ENCODE measurements at regions not wholly inside any gene's neighbourhood (a gene's known extent, or its start where the extent isn't known, plus 50 kb on each side); places are given as distances from the start of the nearest gene placed in this dataset.

- DNase-seq (ENCODE audit: low spot score) = no peak
Measured at GRCh38 chr3:147939425-147939824, 530.3 kb downstream of the ZIC1 start.

GRCh38 chr3:147939839-147940238, 530.7 kb downstream of the ZIC1 start:
- no peak for DNase-seq (ENCODE audit: low spot score)

DNA sequence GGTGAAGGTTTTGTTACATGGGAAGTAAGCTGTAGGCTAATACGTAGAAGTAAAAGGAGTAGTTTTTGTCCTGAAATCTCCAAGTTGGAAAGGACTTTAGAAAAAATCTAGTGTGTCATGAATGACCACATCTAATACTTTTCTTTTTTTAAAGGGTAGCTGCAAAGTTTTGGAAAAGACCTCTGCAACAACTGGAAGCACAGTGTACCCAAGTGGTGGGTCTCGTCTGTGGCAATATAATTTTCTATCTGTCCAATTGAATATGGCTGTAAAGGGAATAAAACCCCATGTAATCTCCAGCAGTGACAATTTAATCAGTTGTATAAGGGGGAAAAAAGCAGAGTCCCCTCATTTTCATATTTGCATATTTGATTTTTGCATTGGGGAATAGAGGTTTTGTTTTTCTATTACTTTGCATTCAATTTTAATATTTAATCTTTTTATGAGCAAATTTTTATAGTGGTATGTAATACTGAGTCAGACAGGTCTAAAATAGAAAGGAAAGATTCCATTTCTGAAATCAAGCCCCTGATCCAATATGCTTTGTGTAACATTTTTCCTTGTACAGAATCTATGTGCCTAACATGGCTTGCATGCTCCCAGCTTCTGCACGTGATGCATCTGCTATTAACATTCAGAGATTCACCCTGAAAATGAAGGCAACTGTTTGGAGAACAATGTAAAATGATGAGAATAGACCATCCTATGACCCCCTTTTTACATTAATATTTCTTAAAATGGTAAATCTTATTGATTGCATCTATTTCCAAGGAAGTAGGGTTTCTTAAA, 531.4 kb downstream of the ZIC1 start:
- no peak for DNase-seq (ENCODE audit: low spot score)

DNA sequence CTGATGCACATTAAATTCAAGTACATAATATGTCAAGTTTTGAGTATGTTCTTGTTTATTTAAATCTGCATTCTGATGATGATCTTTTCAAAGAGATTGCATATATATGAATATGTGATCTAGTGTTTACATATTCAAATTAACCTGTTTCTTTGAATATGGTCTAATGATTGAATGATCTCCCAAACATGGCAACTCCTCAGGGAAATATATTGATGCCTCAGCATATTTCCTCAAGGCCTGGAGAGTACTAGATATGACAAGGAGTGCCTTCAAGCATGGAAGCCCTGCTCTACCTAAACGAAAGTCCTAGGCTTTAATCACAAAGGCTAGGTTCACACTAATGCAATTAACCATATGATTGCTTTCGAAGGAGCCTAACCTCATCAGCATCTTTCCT, 532.8 kb downstream of the ZIC1 start:
- DNase-seq (ENCODE audit: low spot score) = no peak

GRCh38 chr3:147943265-147943945, 534.2 kb downstream of the ZIC1 start:
- DNase-seq (ENCODE audit: low spot score) = peak; percentile 60

DNA sequence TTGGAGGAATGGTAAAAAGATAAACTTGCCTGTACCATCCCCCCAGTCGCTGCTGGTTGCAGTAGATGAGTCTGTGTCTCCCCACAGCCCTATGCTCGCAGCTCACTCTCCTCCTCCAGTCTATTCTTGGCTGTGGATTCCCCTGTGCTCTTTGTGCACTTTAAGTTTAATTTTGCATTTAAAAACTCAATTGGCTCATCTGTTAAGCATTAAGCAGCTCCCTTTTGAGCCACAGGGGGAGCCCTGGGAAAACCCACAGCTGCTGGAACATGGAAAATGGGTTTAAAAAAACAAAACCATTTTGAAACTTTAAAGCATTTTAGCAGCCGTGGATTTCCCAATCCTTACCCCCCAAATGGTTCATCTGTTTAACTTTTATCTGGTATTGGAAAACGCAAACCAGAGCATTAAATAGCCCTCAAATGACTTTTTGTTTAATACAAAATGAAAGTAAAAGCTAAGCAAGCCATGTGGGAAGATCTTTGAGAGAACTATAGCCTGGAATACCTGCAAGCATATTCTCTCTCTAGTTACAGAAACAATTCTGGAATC, 536.9 kb downstream of the ZIC1 start:
- DNase-seq (ENCODE audit: low spot score) = peak; percentile 81

GRCh38 chr3:147956615-147957014, 547.5 kb downstream of the ZIC1 start:
- no peak for DNase-seq (ENCODE audit: low spot score)

GRCh38 chr3:147958754-147959153, 549.6 kb downstream of the ZIC1 start:
- no peak for DNase-seq (ENCODE audit: low spot score)

DNA sequence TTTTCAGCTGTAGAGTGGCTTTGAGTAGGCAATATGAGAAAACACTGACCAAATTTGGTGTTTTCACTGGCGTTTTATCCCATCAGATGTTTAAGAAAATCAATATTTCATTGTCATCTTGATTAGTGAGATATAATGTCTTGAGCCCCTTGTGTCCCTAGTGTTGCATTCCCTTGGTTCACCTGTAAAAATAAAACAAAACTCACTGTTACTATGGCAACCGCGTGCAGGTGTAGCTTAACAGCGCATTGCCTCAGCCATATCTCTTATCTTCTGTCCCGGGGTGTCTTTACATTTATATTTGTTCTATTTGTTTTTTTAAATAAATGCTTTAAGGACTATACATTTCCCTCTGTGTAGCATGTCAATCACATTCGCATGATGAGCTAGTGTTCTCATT, 551.6 kb downstream of the ZIC1 start:
- no peak for DNase-seq (ENCODE audit: low spot score)

GRCh38 chr3:147962408-147963164, 553.4 kb downstream of the ZIC1 start:
- no peak for DNase-seq (ENCODE audit: low spot score)

GRCh38 chr3:147963711-147964110, 554.5 kb downstream of the ZIC1 start:
- DNase-seq (ENCODE audit: low spot score) = no peak

- DNase-seq (ENCODE audit: low spot score) = no peak
Measured at GRCh38 chr3:147975165-147975564, 566.0 kb downstream of the ZIC1 start.

GRCh38 chr3:147977001-147977400, 567.8 kb downstream of the ZIC1 start:
- DNase-seq (ENCODE audit: low spot score) = no peak

GRCh38 chr3:147987549-147987948, 578.4 kb downstream of the ZIC1 start:
- no peak for DNase-seq (ENCODE audit: low spot score)

GRCh38 chr3:147989344-147989743, 580.2 kb downstream of the ZIC1 start:
- DNase-seq (ENCODE audit: low spot score) = no peak

DNA sequence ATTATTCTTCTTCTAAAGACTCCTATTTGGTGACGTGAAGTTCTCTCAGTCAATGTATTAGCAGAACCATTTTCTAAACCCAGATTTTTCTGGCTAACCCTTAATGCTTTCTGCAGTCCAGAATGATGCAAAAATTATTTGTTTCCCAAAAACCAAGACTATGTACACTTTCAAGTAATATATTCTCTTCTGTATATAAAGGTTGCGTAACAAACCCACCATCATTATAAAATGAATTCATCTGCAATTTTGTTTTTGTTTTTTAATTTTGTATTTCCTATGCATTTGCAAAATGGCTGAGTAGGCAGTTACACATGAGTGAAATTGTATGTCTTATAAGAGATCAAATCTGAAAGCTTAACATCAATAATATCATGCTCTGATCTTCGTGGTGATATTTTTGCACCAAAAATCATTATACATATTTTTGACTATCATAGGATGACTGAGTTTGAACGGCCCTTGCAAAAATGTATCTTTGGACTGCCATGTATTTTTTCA, 593.6 kb downstream of the ZIC1 start:
- DNase-seq (ENCODE audit: low spot score) = no peak

GRCh38 chr3:148004331-148004730, 595.2 kb downstream of the ZIC1 start:
- DNase-seq (ENCODE audit: low spot score) = no peak

- DNase-seq (ENCODE audit: low spot score) = no peak
Measured at GRCh38 chr3:148005456-148005855, 596.3 kb downstream of the ZIC1 start.

DNA sequence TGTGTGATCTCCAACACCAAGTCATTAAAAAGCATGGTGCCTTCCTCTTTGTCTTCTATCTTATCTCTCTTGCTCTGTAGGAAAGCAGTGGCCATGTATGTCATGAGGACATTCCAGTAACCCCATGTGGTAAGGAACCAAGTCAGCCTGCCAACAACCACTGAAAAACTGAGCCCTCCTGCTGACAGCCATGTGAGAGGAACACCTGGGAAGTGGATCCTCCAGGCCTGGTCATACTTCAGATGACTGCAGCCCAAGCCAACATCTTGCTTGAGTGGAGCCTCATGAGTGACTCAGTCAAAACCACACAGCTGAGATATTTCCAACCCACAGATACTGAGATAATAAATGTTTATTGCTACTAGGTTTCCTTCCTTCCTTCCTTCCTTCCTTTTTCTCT, 597.3 kb downstream of the ZIC1 start:
- DNase-seq (ENCODE audit: low spot score) = peak; percentile 43

DNA sequence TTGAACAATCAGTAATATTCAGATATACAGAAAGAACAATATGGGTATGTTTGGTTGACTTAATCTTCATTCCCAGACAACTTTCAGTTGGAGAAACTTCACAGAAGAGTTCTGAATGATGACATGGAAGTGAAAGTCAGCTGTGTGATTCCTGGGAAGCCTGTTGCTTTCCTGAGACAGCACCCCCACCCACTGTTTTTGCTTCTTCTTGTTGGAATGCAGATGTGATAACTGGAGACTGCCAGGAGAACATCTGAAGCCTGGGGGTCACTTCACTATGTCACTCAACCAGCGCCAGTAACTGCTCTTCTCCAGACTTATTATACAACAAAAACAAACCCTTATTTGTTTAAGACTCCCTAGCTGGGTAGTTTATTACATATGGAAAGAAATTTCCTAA, 599.4 kb downstream of the ZIC1 start:
- DNase-seq (ENCODE audit: low spot score) = no peak

- DNase-seq (ENCODE audit: low spot score) = no peak
Measured at GRCh38 chr3:148020861-148021260, 611.7 kb downstream of the ZIC1 start.

DNA sequence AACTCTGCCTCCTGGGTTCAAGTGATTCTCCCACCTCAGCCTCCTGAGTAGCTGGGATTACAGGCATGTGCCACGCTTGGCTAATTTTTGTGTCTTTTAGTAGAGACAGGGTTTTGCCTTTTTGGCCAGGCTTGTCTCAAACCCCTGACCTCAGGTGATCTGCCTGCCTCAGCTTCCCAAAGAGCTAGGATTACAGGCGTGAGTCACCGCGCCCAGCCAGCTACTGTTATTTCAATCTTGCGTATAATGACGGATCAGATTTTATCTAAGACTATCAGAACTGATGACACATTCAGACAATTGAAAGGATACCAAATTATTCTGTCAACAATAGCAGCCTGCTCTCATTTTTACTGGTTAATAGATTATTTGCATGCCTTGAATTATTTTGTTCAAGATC, 612.2 kb downstream of the ZIC1 start:
- no peak for DNase-seq (ENCODE audit: low spot score)

Data from AG20443 (cell line).